ENCODE measurements at regions not wholly inside any gene's neighbourhood (a gene's known extent, or its start where the extent isn't known, plus 50 kb on each side); places are given as distances from the start of the nearest gene placed in this dataset.

GRCh38 chr9:84478996-84479395 is 138.4 kb upstream of the SLC28A3 start:
- DNase-seq (ENCODE audit: low read depth in 1 of 2, low spot score in 1 of 2): no peak
- Histone ChIP-seq H3K27ac (replicated peaks) (no peak overlapping the region), H3K27me3 (ENCODE audit: insufficient read depth, poor library complexity, severe bottlenecking) (no peaks in the 10 kb centered on the region), H3K4me3 (replicated peaks; ENCODE audit: insufficient read depth, low read length) (no peak overlapping the region)
- no peak for TF ChIP-seq REST (IDR thresholded peaks at IDR 0.05; ENCODE audit: insufficient replicate concordance, low read depth)

- H3K27ac ChIP-seq (replicated peaks): no peak overlapping the region
- no peaks in the 10 kb centered on the region for H3K27me3 ChIP-seq (ENCODE audit: insufficient read depth, poor library complexity, severe bottlenecking)
- H3K4me3 ChIP-seq (replicated peaks; ENCODE audit: insufficient read depth, low read length): no peak overlapping the region
- TF ChIP-seq GABPA (IDR thresholded peaks at IDR 0.05; ENCODE audit: low read depth): no peak
- TF ChIP-seq CTCF (IDR thresholded peaks at IDR 0.05; ENCODE audit: insufficient read depth, low read length): no peak
- TF ChIP-seq SPI1 (IDR thresholded peaks at IDR 0.05; ENCODE audit: borderline replicate concordance, low read depth): no peak
- no peak for TF ChIP-seq POLR2AphosphoS5 (IDR thresholded peaks at IDR 0.05; ENCODE audit: low read depth)
- no peak for TF ChIP-seq REST (IDR thresholded peaks at IDR 0.05; ENCODE audit: insufficient replicate concordance, low read depth)
- no peak for DNase-seq (ENCODE audit: low read depth in 1 of 2, low spot score in 1 of 2)
Observed at GRCh38 chr9:84480071-84480470, 139.5 kb upstream of the SLC28A3 start.

- TF ChIP-seq SPI1 (IDR thresholded peaks at IDR 0.05; ENCODE audit: borderline replicate concordance, low read depth) (no peak), CTCF (IDR thresholded peaks at IDR 0.05; ENCODE audit: insufficient read depth, low read length) (no peak), GABPA (IDR thresholded peaks at IDR 0.05; ENCODE audit: low read depth) (no peak), REST (IDR thresholded peaks at IDR 0.05; ENCODE audit: insufficient replicate concordance, low read depth) (no peak), POLR2AphosphoS5 (IDR thresholded peaks at IDR 0.05; ENCODE audit: low read depth) (no peak)
- no peak overlapping the region for H3K27ac ChIP-seq (replicated peaks)
- DNase-seq (ENCODE audit: low read depth in 1 of 2, low spot score in 1 of 2): no peak
- H3K27me3 ChIP-seq (ENCODE audit: insufficient read depth, poor library complexity, severe bottlenecking): peaks cover 2% of the 10 kb centered on the region
- no peak overlapping the region for H3K4me3 ChIP-seq (replicated peaks; ENCODE audit: insufficient read depth, low read length)
Observed at GRCh38 chr9:84481231-84481630, 140.7 kb upstream of the SLC28A3 start.

Measured in HL-60 (cell line).